ENCODE measurements at regions not wholly inside any gene's neighbourhood (a gene's known extent, or its start where the extent isn't known, plus 50 kb on each side); places are given as distances from the start of the nearest gene placed in this dataset.

- TF ChIP-seq, protein P1, sequence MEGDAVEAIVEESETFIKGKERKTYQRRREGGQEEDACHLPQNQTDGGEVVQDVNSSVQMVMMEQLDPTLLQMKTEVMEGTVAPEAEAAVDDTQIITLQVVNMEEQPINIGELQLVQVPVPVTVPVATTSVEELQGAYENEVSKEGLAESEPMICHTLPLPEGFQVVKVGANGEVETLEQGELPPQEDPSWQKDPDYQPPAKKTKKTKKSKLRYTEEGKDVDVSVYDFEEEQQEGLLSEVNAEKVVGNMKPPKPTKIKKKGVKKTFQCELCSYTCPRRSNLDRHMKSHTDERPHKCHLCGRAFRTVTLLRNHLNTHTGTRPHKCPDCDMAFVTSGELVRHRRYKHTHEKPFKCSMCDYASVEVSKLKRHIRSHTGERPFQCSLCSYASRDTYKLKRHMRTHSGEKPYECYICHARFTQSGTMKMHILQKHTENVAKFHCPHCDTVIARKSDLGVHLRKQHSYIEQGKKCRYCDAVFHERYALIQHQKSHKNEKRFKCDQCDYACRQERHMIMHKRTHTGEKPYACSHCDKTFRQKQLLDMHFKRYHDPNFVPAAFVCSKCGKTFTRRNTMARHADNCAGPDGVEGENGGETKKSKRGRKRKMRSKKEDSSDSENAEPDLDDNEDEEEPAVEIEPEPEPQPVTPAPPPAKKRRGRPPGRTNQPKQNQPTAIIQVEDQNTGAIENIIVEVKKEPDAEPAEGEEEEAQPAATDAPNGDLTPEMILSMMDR (IDR thresholded peaks at IDR 0.05): no peak
- TF ChIP-seq POLR2A (IDR thresholded peaks at IDR 0.05): no peak
Measured at GRCh38 chr13:75173457-75174356, 308.3 kb downstream of the TBC1D4 start.
